SKM-1 treated with dmso at 0.1 percent for 144 hours (cell line): ENCODE measurements at regions not wholly inside any gene's neighbourhood (a gene's known extent, or its start where the extent isn't known, plus 50 kb on each side); places are given as distances from the start of the nearest gene placed in this dataset.

Source experiments
- DNase-seq: peaks from one replicate; lab custom pipeline; 2025; ENCODE audit not compliant: unreplicated experiment; lab: John Stamatoyannopoulos, UW

DNA sequence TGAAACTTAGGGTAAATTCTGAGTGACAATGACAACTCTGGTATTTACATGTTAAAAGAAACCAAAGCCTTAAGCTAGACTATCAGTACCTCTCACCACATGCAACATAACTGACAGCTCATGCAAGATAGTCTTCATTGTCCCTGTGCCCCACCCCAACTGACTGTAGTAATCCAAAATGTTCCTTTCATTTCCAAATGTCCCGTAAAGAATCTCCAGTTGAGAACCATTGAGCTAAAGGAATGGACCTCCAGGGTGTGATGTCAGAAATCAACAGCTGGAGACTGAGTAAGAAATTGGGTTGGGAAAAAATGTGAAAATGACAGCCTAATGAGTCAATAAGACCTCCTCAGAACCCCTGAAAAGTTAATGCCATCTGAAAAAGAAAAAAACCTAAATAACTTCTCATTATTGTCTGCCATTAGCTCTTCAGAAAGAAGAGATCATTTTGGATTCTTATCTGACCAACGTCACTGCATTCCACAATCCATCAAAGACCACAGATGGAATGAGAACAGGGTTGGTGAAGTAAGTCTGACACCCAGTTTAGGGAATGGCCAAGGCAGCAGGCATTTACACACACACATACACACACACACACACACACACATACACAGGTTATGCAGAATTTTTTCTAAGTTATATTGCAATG is 51.7 kb upstream of the ACVR2A start:
- no peak for DNase-seq

GRCh38 chr2:147790580-147790979 is 54.2 kb upstream of the ACVR2A start:
- DNase-seq, result no peak

GRCh38 chr2:147789720-147790119 is 55.1 kb upstream of the ACVR2A start:
- DNase-seq, result no peak

GRCh38 chr2:147789287-147789686 is 55.5 kb upstream of the ACVR2A start:
- no peak for DNase-seq

DNA sequence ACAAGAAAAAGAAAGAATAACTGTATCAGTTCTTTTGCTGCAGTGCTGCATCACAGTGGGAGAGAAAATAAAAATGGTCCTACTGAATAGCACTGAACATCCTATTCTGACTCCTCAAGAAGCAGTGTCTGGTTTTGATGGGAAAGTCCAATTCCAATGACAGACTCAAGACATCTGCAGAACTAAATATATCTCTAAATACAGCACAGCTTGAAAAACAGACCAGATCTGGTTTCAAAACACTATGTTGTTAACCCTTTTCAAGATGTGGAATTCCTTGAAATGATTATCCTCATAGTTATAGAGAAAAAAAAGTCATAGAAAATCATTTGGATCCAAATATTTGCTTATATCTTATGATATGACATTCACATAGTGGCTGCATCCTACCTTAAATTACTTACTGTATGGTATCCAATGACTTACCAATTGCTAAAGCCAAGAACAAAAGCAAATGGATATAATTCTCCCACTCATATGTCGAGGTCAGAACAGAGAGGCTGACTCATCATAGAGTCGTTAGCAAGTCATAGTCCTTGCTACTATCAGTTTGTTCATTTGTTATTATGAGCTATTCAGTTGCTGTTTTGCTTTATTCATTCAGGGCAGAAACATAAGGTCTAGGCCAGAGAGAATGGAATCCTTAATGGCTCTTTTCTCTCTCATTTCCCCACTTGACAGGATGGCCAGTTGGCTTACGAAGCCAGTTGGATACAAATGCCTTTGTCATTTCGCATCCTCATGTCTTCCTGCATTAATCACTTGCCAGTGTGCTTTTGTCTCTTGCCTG is 62.5 kb upstream of the ACVR2A start:
- DNase-seq, result no peak

- no peak for DNase-seq
Observed at GRCh38 chr2:147779440-147779839, 65.4 kb upstream of the ACVR2A start.

GRCh38 chr2:147777394-147777793 is 67.4 kb upstream of the ACVR2A start:
- no peak for DNase-seq

DNA sequence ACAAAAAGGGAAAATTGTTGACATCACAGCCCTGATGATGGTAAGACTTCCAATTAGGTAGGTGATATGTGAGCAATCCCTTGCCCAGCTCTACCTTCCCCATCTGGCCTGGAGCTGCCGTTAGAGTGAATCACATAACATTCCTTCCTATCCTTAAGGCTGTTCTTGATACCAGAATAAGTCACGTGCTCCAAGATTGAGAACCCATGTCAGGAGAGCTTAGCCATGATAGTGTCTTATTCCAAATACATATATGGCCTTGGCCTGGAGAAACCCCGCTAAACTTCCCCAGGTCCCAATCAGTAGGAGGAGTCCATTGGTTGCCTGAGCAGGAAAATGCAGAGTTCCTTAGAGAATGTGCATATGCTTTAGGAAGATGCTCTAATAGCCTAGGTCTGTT is 70.0 kb upstream of the ACVR2A start:
- DNase-seq, result no peak

- no peak for DNase-seq
Observed at GRCh38 chr2:147773479-147773878, 71.3 kb upstream of the ACVR2A start.

- no peak for DNase-seq
Observed at GRCh38 chr2:147772781-147773180, 72.0 kb upstream of the ACVR2A start.

GRCh38 chr2:147763861-147764260 is 81.0 kb upstream of the ACVR2A start:
- DNase-seq, result no peak

GRCh38 chr2:147760984-147761383 is 83.8 kb upstream of the ACVR2A start:
- no peak for DNase-seq

DNA sequence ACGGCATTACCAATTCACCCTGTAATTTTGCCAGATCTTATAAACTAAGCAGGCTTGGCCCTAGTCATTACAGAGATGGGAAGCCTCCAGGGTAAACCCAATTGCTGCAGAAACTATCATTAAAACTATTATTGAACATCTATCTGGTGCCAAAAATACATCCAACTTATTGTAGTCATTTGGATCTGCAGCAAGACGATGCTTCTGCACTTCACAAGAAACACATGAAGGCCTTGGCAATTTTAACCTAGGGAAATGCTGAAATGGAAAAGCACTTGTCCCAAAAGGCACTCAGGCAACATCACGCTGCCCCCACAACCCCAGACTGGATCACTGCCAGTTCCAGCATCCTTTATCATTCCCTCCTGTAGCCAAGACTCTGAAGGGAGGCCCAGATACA is 85.3 kb upstream of the ACVR2A start:
- no peak for DNase-seq

DNA sequence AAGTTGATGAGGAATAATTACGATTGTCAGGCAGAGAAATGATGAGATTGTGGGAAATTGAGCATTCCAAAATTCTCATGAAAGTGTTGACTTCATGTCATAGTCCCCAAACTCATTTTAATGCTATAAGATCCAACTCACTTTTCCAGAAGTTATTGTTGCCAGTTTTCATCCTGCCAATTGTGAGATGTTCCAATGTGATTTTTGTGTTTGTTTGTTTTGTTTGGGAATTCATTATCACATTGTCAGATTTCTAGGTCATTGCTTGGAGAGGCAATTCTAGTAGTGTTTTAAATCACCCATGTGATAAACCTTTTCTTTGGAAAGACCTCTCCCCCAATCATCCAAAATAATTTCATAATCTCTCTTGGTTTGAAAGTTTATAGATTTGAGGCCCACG is 86.0 kb upstream of the ACVR2A start:
- no peak for DNase-seq

- DNase-seq, result no peak
Observed at GRCh38 chr2:147756069-147756468, 88.8 kb upstream of the ACVR2A start.

GRCh38 chr2:147740211-147740927 is 104.5 kb upstream of the ACVR2A start:
- no peak for DNase-seq

- no peak for DNase-seq
Observed at GRCh38 chr2:147739508-147739907, 105.3 kb upstream of the ACVR2A start.

DNA sequence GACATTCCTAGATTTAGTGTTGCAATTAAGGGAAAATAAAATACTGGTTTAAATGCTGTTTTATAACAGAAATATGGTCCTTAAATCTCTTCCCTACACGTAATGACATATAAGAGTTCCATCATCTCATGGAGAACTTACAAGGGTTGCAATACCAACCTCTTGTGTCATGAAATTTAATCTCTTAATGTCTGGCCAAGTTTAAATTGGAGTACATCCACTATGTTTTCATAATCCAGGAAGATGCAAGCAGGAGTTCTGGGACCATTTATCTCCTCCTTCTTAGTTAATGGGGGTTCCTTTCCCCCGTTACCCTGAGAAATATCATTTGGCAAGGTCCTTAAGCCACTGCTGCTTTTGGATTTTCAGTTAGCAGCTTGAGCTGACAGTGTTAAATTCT is 126.0 kb upstream of the ACVR2A start:
- DNase-seq, result no peak

- DNase-seq, result no peak
Observed at GRCh38 chr2:147716906-147717305, 127.9 kb upstream of the ACVR2A start.

DNA sequence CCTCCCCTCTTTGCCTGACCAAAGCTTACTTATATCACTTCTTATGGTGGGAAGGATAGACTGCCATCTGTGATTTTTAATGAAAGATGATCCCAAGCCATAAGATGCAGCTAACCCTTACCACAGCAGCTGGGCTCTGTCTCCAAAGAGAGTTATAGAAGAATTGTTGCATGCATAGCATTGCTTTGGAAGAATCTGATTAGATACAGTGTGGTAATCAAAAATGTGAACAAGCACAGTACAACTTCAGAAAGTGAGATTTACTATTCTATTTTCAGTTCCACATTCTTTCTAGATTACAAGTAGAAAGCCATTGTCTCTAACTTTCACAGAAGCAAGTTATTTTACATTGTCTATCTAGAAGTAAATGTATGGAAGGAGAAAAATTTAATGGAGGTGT is 129.0 kb upstream of the ACVR2A start:
- DNase-seq, result no peak

GRCh38 chr2:147714582-147714981 is 130.2 kb upstream of the ACVR2A start:
- no peak for DNase-seq

- no peak for DNase-seq
Observed at GRCh38 chr2:147713349-147713748, 131.5 kb upstream of the ACVR2A start.
